HG03432 (cell line): ENCODE measurements at regions not wholly inside any gene's neighbourhood (a gene's known extent, or its start where the extent isn't known, plus 50 kb on each side); places are given as distances from the start of the nearest gene placed in this dataset.
"Not testable (repeated sequence)": the region's sequence is repeated elsewhere in the genome, so short reads cannot be mapped to it uniquely, and the experiment has no call there.

ENCODE experiments used
- ATAC-seq: cut with Tn5 transposase; IDR thresholded peaks from one replicate; pipeline ENCODE4 v1.9.1; 2021; ENCODE audit warnings: mild to moderate bottlenecking, moderate library complexity; ENCODE audit not compliant: unreplicated experiment

GRCh38 chr5:158522776-158523175 lies 576.9 kb downstream of the EBF1 start:
- ATAC-seq, result no peak

GRCh38 chr5:158521995-158522394 lies 577.7 kb downstream of the EBF1 start:
- no peak for ATAC-seq

GRCh38 chr5:158519433-158520021 lies 580.2 kb downstream of the EBF1 start:
- ATAC-seq, result no peak

- no peak for ATAC-seq
Observed at GRCh38 chr5:158516521-158516920, 583.2 kb downstream of the EBF1 start.

GRCh38 chr5:158514986-158515359 lies 584.7 kb downstream of the EBF1 start:
- ATAC-seq, result no peak

GRCh38 chr5:158514319-158514985 lies 585.3 kb downstream of the EBF1 start:
- ATAC-seq, result no peak

- ATAC-seq, result no peak
Observed at GRCh38 chr5:158513490-158514318, 586.0 kb downstream of the EBF1 start.

- ATAC-seq, result peak; percentile 90
Observed at GRCh38 chr5:158511454-158511853, 588.3 kb downstream of the EBF1 start.

- no peak for ATAC-seq
Observed at GRCh38 chr5:158510479-158510878, 589.2 kb downstream of the EBF1 start.

- no peak for ATAC-seq
Observed at GRCh38 chr5:158506648-158507047, 593.1 kb downstream of the EBF1 start.

GRCh38 chr5:158502686-158503085 lies 597.0 kb downstream of the EBF1 start:
- ATAC-seq, result no peak

- no peak for ATAC-seq
Observed at GRCh38 chr5:158499892-158500418, 599.8 kb downstream of the EBF1 start.

- no peak for ATAC-seq
Observed at GRCh38 chr5:158499075-158499891, 600.4 kb downstream of the EBF1 start.

GRCh38 chr5:158496624-158497023 lies 603.1 kb downstream of the EBF1 start:
- no peak for ATAC-seq

- ATAC-seq, result no peak
Observed at GRCh38 chr5:158494541-158494940, 605.2 kb downstream of the EBF1 start.

GRCh38 chr5:158494044-158494443 lies 605.7 kb downstream of the EBF1 start:
- ATAC-seq, result not testable (repeated sequence)

GRCh38 chr5:158492841-158493242 lies 606.9 kb downstream of the EBF1 start:
- ATAC-seq, result no peak

- ATAC-seq, result no peak
Observed at GRCh38 chr5:158492136-158492535, 607.6 kb downstream of the EBF1 start.

GRCh38 chr5:158487664-158488063 lies 612.1 kb downstream of the EBF1 start:
- no peak for ATAC-seq

- no peak for ATAC-seq
Observed at GRCh38 chr5:158487156-158487555, 612.6 kb downstream of the EBF1 start.

- no peak for ATAC-seq
Observed at GRCh38 chr5:158486566-158486965, 613.1 kb downstream of the EBF1 start.
